ENCODE measurements at regions not wholly inside any gene's neighbourhood (a gene's known extent, or its start where the extent isn't known, plus 50 kb on each side); places are given as distances from the start of the nearest gene placed in this dataset.

GRCh38 chrX:69369999-69370398 lies 134.1 kb upstream of the NALF2 start:
- DNase-seq (ENCODE audit: low read depth): no peak
- TF ChIP-seq CTCF (conservative IDR thresholded peaks at IDR 0.05; ENCODE audit: control insufficient read depth, insufficient read depth, low read depth, low read length): no peak
- H3K4me3 ChIP-seq (ENCODE audit: control insufficient read depth, low read depth, low read length): no peak overlapping the region

GRCh38 chrX:69366183-69366582 lies 137.9 kb upstream of the NALF2 start:
- TF ChIP-seq CTCF (conservative IDR thresholded peaks at IDR 0.05; ENCODE audit: control insufficient read depth, insufficient read depth, low read depth, low read length): no peak
- no peak for DNase-seq (ENCODE audit: low read depth)
- H3K4me3 ChIP-seq (ENCODE audit: control insufficient read depth, low read depth, low read length): no peak overlapping the region

GRCh38 chrX:69365755-69366154 lies 138.4 kb upstream of the NALF2 start:
- no peak for DNase-seq (ENCODE audit: low read depth)
- no peak overlapping the region for H3K4me3 ChIP-seq (ENCODE audit: control insufficient read depth, low read depth, low read length)
- no peak for TF ChIP-seq CTCF (conservative IDR thresholded peaks at IDR 0.05; ENCODE audit: control insufficient read depth, insufficient read depth, low read depth, low read length)

- no peak for TF ChIP-seq CTCF (conservative IDR thresholded peaks at IDR 0.05; ENCODE audit: control insufficient read depth, insufficient read depth, low read depth, low read length)
- no peak overlapping the region for H3K4me3 ChIP-seq (ENCODE audit: control insufficient read depth, low read depth, low read length)
- no peak for DNase-seq (ENCODE audit: low read depth)
Observed at GRCh38 chrX:69365349-69365748, 138.8 kb upstream of the NALF2 start.

GRCh38 chrX:69362856-69363255 lies 141.3 kb upstream of the NALF2 start:
- no peak for TF ChIP-seq CTCF (conservative IDR thresholded peaks at IDR 0.05; ENCODE audit: control insufficient read depth, insufficient read depth, low read depth, low read length)
- H3K4me3 ChIP-seq (ENCODE audit: control insufficient read depth, low read depth, low read length): no peak overlapping the region
- DNase-seq (ENCODE audit: low read depth): peak; percentile 74

- no peak overlapping the region for H3K4me3 ChIP-seq (ENCODE audit: control insufficient read depth, low read depth, low read length)
- no peak for TF ChIP-seq CTCF (conservative IDR thresholded peaks at IDR 0.05; ENCODE audit: control insufficient read depth, insufficient read depth, low read depth, low read length)
- peak; percentile 7 for DNase-seq (ENCODE audit: low read depth)
Observed at GRCh38 chrX:69362354-69362753, 141.8 kb upstream of the NALF2 start.

- peak; percentile 46 for DNase-seq (ENCODE audit: low read depth)
- no peak for TF ChIP-seq CTCF (conservative IDR thresholded peaks at IDR 0.05; ENCODE audit: control insufficient read depth, insufficient read depth, low read depth, low read length)
- no peak overlapping the region for H3K4me3 ChIP-seq (ENCODE audit: control insufficient read depth, low read depth, low read length)
Observed at GRCh38 chrX:69361311-69361845, 142.7 kb upstream of the NALF2 start.

Measured in fibroblast of mammary gland (primary cell).